Colonic mucosa (tissue), 4 donors: ENCODE measurements at regions not wholly inside any gene's neighbourhood (a gene's known extent, or its start where the extent isn't known, plus 50 kb on each side); places are given as distances from the start of the nearest gene placed in this dataset.

Experiments used
- DNase-seq: peaks from one replicate; pipeline ENCODE4 v3.0.0-alpha.2; 2020
- H3K27ac ChIP-seq: fragments of 200-600 bp; one replicate; pipeline ENCODE4 v1.8.0; 2021
- H3K27me3 ChIP-seq: fragments of 200-600 bp; one replicate; pipeline ENCODE4 v1.8.0; 2021
- H3K36me3 ChIP-seq: fragments of 200-600 bp; one replicate; pipeline ENCODE4 v1.8.0; 2021
- H3K4me1 ChIP-seq: fragments of 200-600 bp; one replicate; pipeline ENCODE4 v1.8.0; 2021; ENCODE audit warnings: mild to moderate bottlenecking
- H3K4me3 ChIP-seq: fragments of 200-600 bp; one replicate; pipeline ENCODE4 v1.8.0; 2021
- H3K9ac ChIP-seq, 2 donors: one replicate each; pipeline ENCODE4 v1.7.0; 2013; ENCODE audit warnings: control low read depth in 2 of 2, low read depth in 2 of 2, low read length in 2 of 2
- H3K9me3 ChIP-seq: fragments of 200-600 bp; one replicate; pipeline ENCODE4 v1.8.0; 2021
- intact Hi-C: fragments of 100-400 bp; cut with DNase I; formaldehyde crosslinking; loops from one replicate; pipeline ENCODE4 v1.14.1; 2022
- TF ChIP-seq, protein P1 (sequence below): fragments of 200-600 bp; IDR thresholded peaks from one replicate; pipeline ENCODE4 v1.8.0; 2022; ENCODE audit warnings: antibody characterized with exemption, mild to moderate bottlenecking
- donor health status: healthy.
- donor health status: DM: no; HTN: no; CAD: no.
- donor health status: DM: no; HTN: no; CAD: no.

- no peaks in the 10 kb centered on the region for H3K27me3 ChIP-seq
- no peak for DNase-seq
- H3K4me1 ChIP-seq: no peaks in the 10 kb centered on the region
- no peak overlapping the region for H3K9ac ChIP-seq
- TF ChIP-seq, protein P1, sequence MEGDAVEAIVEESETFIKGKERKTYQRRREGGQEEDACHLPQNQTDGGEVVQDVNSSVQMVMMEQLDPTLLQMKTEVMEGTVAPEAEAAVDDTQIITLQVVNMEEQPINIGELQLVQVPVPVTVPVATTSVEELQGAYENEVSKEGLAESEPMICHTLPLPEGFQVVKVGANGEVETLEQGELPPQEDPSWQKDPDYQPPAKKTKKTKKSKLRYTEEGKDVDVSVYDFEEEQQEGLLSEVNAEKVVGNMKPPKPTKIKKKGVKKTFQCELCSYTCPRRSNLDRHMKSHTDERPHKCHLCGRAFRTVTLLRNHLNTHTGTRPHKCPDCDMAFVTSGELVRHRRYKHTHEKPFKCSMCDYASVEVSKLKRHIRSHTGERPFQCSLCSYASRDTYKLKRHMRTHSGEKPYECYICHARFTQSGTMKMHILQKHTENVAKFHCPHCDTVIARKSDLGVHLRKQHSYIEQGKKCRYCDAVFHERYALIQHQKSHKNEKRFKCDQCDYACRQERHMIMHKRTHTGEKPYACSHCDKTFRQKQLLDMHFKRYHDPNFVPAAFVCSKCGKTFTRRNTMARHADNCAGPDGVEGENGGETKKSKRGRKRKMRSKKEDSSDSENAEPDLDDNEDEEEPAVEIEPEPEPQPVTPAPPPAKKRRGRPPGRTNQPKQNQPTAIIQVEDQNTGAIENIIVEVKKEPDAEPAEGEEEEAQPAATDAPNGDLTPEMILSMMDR: no peak
- no peak overlapping the region for H3K27ac ChIP-seq
- H3K36me3 ChIP-seq: no peaks in the 10 kb centered on the region
- no peak overlapping the region for H3K4me3 ChIP-seq
- H3K9me3 ChIP-seq: no peaks in the 10 kb centered on the region
- intact Hi-C loops: no loop called here
Measured at GRCh38 chr16:86747761-86748160, 169.4 kb downstream of the FOXL1 start.

DNA sequence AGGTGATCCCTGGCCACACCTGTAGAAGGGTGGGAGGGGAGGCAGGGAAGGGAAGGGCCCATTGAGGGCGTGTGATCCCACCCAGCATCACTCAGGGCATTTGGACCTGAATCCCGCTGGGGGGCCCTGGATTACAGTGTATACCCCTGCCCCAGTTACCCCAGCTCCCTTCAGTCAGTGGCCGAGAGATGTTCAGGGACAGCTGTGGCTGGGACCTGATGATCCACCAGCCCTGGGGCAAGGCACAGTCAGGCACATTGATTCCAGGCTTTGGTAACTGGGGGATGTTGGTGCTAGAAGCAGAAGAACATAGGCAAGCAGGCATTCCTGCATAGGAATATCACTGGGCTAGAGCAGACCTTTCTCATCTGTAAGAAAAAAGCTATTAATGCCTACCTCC lies 170.3 kb downstream of the FOXL1 start:
- Histone ChIP-seq H3K27me3 (no peaks in the 10 kb centered on the region), H3K4me1 (no peaks in the 10 kb centered on the region), H3K9ac (no peak overlapping the region), H3K36me3 (no peaks in the 10 kb centered on the region), H3K9me3 (no peaks in the 10 kb centered on the region), H3K4me3 (no peak overlapping the region), H3K27ac (no peak overlapping the region)
- no peak for DNase-seq
- TF ChIP-seq, protein P1: no peak
- intact Hi-C loops: no loop called here

DNA sequence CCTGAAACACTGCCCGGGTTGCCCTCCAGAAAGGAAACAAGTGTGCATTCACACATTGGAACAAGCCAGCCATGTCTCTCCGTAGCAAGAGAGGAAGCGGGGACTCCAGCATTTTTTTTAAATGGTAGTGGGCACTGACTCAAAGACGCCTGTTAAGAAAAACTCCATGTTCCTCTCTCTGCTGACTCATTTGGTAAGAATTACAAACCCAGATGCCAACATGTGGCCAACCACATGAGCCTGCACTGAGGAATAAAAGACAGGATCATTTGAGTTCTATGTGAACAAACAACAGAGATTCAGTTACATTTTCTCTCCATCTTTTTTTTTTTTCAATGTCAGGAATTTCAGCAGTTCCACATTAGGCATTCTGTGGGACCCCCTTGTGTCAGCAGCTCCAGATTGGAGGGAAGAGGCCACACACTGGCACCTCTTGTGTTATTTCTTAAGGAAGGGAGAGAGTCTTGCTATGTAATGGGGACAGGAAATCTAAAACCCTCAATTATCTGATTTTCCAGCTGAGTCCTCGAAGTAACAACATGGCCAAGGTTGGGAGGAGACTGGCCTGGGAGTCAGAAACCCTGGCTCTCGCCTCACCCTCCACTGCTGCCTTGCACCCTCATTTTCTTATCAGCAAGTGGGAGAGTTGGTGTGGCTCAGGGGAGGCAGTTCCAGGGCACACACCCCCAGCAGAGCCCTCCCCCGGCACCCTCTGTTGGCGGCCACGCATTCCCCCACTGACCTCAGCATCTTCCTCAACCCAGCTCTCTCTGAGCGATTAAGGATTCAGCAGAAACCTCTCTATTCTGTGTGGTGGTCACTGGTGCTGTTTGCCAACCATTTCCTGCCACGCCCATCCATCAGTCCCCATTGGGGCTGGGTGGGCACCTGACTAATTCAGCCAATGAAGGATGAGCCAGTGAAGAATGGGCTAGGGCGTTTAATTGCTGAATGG lies 173.0 kb downstream of the FOXL1 start:
- no peak for DNase-seq
- Histone ChIP-seq H3K27me3 (no peaks in the 10 kb centered on the region), H3K27ac (no peak overlapping the region), H3K36me3 (no peaks in the 10 kb centered on the region), H3K4me1 (no peaks in the 10 kb centered on the region), H3K9ac (no peak overlapping the region), H3K4me3 (no peak overlapping the region), H3K9me3 (no peaks in the 10 kb centered on the region)
- intact Hi-C loops: no loop called here
- TF ChIP-seq, protein P1: no peak

GRCh38 chr16:86752582-86753175 lies 174.3 kb downstream of the FOXL1 start:
- Histone ChIP-seq H3K4me1 (no peaks in the 10 kb centered on the region), H3K27ac (no peak overlapping the region), H3K27me3 (no peaks in the 10 kb centered on the region), H3K4me3 (no peak overlapping the region), H3K9me3 (no peaks in the 10 kb centered on the region), H3K36me3 (no peaks in the 10 kb centered on the region), H3K9ac (no peak overlapping the region)
- intact Hi-C loops: no loop called here
- DNase-seq: no peak
- TF ChIP-seq, protein P1: no peak

- Histone ChIP-seq H3K9me3 (no peaks in the 10 kb centered on the region), H3K36me3 (no peaks in the 10 kb centered on the region), H3K27me3 (no peaks in the 10 kb centered on the region), H3K4me3 (no peak overlapping the region), H3K27ac (no peak overlapping the region), H3K9ac (no peak overlapping the region), H3K4me1 (no peaks in the 10 kb centered on the region)
- TF ChIP-seq, protein P1: no peak
- intact Hi-C loops: no loop called here
- no peak for DNase-seq
Measured at GRCh38 chr16:86753399-86753798, 175.1 kb downstream of the FOXL1 start.
